Esophagus mucosa (tissue), 1 donor: ENCODE measurements at regions not wholly inside any gene's neighbourhood (a gene's known extent, or its start where the extent isn't known, plus 50 kb on each side); places are given as distances from the start of the nearest gene placed in this dataset.
A peak's percentile ranks its signal among the peaks of the same experiment; 100 is the strongest.

Experiments
- ATAC-seq: fragments of 200-7000 bp; cut with Tn5 transposase; one replicate; pipeline ENCODE4 v1.9.1; 2020
- donor health status: DM: yes; HTN: yes; CAD: no.

DNA sequence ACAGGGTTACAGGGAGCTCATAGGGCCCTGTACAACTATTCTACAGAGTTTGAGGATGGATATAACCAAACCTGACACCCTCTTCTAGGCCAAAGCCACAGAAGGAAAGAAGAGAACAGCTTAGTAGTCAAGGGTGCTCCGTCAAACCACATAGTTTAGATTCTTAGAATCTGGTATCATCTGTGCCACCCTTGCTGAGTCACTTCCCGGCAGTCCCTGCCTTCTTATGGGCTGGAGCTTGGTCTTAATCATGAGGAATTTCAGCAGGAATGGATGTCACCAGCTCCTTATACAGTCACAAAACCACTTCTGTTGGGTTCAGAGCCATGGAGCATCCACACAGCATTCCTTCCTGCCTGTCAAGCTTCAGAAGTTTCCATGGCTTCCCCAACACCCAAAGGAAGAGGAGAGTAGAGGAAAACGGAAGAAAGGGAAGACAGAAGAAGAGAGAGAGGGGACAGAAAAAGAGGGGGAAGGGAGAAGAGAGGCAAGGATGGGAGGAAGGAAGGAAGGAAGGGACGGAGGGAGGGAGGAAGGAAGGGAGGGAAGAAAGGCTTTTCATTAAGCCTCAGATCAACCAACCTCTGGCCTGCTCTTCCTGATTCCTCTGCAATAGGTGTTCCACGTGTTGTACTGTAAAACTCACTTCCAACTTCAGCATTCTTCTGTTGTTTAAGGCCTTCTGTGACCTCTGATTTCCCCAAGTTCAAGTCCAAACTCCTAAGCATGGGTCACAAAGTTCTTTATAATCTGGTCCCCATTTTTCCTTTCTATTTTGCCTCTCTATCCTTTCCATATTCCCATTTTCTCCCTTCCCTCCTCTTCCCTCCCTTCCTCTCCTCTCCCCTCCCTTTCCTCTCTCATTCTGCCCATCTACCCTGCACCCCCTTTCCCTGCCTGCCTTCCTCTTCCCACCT is 246.1 kb upstream of the TNP1 start:
- peak; percentile 96 for ATAC-seq

DNA sequence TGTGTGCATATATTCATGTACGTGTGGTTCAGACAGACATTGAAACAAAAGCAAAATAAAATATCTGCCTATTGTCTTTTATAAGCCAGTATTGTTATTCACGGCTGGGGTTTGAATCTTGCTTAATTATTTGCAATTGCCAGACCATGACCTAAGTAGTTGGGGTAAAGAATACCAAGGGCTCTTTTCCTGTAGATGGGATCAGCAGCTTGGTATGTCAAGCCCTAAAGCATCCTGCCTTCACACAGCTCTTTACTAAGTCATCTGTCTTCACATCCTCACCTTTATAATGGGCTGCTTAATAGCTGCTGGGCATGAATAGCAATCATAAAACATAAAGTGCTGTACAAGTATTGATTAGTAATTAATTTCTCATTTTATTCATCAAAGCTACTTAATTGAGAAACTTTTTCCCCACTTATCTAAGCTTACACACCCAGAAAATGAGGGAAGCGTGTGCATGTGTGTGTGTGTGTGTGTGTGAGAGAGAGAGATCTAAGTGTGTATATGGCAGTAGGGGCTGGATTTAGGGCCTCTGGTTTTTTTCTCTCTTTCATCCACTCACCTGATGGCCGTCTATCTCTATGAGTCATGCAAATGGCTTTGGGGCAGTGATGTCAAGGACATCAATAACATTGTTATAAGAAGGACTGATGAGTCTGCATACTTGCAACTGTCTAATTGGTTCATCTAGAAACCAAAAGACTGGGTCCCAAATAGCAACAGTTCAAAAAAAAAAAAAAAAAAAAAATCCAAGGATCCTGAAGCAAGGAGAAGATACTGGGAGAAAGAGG is 244.1 kb upstream of the TNP1 start:
- ATAC-seq: no peak

DNA sequence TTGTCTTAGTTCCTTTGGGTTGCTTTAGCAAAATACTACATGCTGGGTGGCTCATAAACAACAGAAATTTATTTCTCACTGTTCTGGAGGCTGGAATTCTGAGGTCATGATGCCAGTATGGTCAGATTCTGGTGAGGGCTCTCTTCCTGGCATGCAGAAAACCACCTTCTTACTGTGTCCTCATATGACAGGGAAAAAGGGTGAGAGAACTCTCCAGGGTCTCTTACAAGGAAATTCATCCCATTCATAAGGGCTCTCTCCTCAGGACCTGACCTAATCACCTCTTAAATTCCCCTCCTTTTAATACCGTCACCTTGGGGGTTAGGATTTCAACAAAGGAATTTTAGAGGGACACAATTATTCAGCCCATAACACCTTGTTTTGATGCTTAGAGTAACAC is 243.1 kb upstream of the TNP1 start:
- no peak for ATAC-seq

DNA sequence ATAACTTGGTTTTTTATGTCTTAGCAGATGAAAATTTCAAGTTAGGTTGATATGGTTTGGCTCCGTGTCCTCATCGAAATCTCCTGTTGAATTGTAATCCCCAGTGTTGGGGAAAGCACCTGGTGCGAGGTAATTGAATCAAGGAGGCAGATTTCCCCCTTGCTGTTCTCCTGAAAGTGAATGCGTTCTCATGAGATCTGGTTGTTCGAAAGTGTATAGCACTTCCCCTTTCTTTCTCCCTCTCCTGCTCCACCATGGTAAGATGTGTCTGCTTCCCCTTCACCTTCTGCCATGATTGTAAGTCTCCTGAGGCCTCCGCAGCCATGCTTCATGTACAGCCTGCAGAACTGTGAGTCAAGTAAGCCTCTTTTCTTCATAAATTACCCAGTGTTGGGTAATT is 242.1 kb upstream of the TNP1 start:
- no peak for ATAC-seq

DNA sequence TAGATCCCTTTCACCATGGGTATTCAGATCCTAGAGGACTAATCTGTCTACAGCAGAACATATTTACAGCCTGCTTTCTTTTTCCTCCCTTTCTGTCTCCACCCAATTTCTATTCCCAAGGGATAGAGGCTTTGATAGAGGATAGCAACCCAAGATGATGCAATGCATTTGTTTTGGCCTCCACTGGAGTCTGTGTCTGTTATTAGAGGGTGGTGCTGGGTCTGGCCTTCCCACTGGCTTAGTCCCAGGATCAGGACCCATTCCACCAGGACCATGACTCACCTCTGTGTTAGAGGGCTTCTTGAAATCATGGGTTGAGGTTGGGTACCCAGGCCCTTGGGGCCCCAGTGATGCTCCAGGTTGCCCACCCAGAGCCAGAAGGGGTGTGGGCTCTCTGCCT is 239.7 kb upstream of the TNP1 start:
- no peak for ATAC-seq

DNA sequence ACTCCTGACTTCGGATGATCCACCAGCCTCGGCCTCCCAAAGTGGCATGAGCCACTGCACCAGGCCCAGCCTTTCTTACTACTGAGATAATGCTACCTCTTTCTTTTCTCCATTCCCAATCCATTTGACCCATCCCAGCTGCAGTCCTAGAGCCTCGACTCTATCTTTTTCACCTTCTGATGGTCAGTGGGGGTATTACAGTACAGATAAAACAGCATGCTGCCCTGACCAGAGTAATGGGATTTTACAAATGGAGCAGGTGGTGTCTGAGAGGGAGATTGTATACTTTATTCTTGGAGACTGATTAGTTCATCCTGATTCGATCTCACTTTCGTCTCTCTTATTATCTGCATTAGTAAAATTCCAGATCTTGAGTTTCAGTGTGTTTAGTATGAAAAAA is 238.6 kb upstream of the TNP1 start:
- ATAC-seq: no peak

DNA sequence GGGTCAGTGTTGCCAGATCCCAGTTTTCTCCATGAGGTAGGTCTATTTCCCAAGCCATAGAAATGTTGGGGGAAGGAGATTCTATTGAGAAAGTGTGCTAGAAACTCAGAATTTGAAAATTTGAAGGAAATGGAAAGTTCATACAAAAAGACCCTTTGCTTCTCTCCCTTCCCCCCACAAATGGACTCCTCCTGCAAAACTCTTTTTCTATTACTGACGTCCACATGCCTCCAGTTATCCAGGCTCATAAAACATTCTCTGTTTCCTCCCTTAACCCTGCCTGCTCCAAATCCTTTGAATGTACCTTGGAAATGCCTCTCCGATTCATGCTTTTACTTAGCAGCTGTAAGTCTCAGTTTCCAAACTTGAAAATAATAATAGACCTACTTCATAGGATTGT is 237.5 kb upstream of the TNP1 start:
- no peak for ATAC-seq

DNA sequence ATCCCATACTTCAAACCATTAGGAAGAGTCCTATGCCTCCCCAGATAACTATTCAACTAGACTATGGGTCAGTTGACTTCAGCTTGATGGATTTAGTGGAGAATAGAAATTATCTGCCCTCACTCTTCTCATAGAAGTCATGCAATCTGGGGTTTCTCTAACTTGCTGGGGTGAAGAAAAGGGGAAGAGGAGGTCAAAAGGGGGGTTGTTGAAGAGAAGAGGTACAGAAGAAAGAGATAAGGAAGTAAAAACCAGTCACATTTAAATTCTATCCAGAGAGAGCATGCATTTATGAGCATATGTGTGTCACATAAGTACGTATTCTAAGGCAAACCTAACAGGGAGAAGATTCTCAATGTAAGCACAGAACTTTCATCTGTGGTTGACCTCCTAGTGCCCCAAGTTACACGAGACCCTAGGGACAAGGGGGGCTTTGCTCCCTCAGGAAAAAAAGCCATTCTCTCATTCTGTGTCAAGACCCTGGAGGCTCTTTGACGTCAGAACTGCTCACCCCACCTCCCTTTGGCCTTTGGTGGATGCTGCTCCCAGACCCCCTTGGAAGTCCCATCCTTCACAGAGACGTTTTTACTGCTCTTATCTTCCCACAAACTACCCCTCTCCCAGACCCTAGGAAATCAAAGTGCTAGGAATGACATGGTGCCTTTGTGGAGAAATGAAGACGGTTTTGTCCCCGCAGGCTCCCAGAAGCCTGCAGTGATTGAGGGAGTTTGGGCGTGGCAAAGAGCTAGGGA is 236.8 kb upstream of the TNP1 start:
- ATAC-seq: no peak

DNA sequence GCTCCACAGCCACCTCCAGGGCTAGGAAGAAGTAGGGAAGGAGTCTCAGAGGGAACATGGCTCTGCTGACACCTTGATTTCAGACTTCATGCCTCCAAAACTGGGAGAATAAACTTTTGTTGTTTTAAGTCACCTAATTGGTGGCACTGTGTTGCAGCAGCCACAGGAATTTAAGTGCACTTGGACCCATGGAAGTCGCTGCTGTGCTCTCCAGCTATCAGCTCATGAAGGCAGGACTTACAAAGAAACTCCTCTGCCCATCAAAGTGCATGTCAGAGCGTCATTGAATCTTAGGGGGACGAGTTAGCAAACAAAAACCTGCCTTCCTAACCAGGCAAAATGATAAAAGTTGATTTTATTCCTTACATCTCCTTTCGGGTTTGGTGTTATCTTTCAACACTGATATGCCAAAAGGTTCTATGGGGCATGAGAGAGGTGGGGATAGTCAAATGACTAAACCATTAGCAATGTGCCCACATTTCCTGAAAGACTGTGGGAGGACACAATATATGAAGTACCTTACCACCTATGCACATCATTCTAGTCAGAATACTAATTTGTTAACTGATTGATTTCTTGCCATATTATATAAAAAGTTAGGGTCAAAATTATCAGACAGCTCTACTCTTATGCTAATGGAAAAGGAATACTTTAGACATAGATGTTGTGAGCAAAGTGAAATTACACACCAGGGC is 235.8 kb upstream of the TNP1 start:
- ATAC-seq: no peak

DNA sequence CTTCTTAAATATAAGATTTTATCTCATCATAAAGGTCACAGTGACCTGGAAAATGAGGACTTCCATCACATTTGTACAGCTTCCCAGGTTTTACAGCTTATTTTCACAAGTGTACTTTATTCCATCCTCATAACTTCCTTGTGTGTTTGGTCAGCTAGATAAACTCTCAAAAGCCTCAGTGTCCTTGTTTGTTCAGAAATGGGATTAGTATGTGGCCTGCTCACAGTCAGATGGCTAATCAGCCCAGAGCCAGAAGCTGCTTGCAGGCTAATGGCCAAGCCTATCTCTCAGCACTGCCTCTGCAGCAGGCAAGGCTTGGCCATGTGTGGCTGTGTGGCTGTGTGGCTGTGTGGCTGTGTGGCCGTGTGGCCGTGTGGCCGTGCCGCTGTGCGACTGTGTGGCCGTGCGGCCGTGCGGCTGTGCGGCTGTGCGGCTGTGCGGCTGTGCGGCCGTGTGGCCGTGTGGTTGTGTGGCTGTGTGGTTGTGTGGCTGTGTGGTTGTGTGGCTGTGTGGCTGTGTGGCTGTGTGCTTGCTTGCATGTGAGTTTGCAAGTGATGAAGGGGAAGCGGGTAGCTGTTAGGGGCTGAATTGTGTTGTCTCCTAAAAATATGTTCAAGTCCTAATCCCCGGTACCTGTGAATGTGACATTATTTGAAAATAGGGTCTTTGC is 233.0 kb upstream of the TNP1 start:
- ATAC-seq: no peak

DNA sequence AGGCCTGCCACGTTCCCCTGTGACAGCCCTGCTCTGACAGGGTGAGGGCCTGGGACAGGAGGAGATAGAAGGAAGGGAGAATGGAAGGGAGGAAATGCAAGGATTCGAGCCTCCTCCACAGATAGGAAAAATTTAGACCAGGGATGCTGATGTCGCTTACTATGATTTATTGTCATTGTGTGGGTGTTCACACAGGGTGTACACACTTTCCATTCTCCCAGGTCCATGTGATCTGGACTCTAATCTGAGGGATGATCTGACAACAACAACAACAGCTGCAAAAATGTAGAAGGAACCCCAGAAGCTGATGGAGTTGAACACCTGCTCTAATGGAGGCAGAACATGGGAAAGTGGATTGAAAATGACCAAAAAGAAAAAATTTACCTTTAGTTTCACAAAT is 231.7 kb upstream of the TNP1 start:
- ATAC-seq: no peak

DNA sequence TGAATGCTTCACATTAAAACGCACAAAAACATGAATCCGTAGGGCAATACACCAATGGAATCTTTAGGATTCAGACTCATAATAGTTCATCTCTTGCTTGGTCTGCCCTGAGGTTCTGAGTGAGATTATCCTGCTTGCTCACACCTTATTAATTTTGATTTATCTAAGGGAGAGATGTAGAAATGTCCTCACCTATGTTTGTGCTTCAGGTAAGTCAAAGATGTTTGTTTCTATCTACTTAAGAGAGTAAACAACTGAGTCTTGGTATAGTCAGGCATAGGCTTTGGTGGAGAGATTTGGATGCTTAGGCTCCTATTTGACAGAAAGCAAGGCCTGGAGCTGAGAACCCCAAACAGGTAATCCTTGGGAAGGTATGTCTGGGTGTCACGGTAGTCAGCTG is 231.0 kb upstream of the TNP1 start:
- ATAC-seq: no peak

DNA sequence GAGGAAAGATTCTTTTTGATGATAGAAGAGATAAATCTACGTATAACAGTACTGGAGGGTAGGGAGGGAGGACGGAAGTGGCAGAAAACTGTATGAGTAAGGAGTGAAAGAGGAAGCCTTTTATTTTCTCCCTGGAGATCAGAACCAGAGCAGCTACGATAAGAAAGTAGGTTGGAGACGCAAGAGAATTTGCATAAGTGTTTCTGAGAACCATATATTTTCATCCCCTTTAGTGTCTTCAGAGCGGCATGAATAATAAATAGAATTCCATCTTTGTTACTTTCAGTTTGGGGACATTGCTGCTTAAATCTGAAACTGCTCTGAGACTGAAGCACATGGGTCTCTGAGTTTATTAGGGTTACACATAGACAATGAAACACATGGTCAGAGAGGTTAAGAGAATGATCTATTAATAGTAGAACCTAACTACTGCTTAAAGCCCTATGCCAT is 230.2 kb upstream of the TNP1 start:
- no peak for ATAC-seq

DNA sequence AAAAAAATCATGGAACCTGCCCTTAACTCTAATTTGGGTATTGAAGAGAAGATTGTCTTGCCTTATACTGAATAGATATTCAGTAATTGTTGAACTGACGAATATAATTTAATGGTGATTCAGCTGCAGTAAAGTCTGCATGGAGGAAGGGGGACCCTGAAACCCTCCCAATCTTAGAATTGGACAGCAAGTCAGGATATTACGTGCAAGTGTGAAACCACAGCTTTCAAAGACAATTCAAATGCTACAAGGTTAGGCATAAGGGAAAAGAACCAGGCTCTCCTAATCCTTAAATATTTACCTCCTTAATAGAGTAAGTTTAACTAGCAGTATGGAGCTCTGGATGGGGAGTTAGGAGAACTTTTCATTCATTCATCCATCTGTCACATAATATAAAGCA is 226.9 kb upstream of the TNP1 start:
- no peak for ATAC-seq

DNA sequence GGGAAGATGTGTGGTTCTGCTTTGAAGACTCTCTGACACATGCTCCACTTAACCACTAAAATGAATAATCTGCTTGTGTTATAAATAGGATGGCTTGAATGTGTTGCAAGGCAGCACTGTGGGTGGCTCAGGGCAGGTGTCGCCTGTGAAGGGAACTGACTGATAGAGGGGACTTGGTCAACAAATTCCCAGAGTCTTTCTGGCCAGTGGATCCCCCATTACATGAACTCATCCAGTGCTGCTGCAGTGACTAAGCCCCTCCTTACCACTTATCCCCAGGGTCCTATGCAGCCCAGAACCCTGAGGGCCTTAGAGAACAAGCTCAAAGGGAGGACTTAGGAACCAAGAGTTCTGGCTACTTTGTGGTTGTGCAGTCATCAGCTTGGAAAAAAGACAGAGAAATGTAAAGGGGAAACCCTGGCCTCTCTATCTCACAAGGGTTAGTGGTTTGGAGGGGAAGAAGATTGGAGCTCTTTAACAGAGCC is 226.2 kb upstream of the TNP1 start:
- no peak for ATAC-seq

DNA sequence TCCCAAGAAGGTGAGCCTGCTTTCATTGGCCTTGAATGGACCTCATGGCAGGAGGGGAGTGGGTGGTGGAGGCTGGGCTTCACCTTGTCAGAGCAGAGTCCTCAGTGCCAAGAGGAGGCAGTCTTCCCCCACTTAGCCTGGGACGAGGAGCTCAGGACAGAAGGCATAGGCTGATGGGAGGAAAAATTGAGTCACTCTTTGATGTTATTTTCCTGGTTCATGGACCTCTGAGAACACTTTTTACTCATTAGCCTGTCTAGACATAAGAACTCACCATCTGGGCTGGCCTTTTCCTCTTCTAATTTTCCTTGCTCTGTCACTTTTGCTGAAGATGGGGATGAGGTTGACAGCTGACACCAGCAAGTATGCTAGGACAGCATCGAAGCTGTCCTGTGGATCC is 225.7 kb upstream of the TNP1 start:
- no peak for ATAC-seq

DNA sequence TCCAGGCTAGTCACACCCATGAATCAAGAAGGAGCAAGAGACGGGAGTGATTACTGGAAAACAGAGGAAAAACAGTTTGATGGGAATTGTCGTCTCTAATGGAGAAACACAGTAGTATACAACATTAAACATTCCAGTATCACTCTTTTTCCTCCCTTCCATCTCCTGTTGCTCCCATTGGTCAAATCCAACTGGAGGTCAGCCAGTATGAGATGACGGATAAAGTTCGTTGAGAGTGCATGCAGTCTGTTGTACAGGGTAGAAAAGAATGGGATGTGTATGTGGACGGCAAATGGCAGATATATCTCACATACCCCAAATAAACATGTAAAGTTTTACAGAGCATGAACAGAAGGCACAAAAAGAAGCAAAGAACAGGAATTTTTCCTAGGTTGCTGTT is 221.9 kb upstream of the TNP1 start:
- no peak for ATAC-seq

DNA sequence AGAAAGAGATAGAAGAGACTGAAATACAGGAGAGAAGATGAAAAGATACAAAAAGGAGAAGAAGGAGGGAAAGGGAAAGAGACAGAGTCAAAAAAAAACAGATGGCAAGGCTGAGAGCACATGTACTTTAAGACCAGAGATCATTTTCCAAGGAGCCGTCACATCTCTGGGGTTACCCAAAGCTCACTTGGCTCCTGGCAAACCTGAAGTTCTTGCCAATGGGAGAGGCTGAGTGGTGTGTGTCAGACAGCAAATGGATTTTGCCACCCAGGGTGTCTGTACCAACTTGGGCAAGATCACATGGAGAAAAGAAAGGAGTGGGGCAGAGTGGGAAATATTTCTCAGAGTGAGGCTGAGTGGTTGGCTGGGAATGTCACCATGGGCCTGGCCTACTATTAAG is 219.3 kb upstream of the TNP1 start:
- ATAC-seq: no peak

DNA sequence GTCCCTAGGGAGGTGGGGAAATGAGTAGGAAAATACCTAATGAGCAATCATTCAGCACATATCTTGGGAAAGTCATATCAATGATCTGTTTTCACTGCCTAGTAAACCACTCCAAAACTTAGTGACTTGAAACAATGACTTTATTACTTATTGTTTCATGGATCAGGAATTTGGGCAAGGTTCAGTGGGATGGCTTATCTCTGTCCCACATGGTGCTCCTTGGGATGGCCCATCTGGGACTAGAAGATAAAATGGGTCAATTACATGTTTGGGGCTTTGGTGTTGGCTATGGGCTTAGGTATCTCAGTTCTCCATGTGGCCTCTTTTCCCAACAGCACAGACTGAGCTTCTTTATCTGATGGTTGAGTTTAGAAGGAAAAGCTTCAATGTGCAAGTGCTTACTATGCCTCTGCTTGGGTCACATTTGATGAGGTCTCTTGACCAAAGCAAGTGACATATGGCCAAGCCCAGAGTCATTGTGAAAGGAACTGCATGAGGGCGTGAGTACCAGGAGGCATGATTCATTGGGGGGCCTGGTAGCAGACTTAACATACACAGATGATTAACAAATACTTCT is 218.1 kb upstream of the TNP1 start:
- ATAC-seq: no peak

DNA sequence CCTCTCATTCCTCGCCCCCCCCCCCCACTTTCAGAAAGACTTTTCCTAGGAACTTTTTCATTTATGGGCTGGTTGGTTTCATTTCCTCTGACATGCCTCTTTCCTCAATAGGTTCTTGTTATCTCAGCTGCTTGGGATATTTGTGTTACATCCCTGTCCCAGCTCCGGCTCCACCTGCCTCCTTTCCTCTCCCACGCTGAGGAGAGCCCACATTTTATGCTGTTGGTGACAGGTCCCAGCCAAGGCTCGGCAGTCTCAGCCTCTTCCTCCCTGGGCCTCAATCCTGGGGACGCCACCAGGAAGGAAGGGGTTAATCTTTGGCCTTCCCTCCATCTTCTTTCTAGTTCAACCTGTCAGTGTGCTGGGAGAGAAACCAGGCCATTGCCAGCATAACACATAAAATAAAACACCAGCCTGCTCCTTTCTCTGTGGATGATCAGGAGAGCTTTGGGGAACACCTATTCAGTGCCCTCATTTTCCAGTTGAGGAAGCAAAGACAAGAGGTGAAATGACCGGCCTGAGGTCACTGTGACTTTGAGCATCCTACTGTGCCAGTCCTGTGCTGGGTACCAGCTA is 216.9 kb upstream of the TNP1 start:
- ATAC-seq: no peak

DNA sequence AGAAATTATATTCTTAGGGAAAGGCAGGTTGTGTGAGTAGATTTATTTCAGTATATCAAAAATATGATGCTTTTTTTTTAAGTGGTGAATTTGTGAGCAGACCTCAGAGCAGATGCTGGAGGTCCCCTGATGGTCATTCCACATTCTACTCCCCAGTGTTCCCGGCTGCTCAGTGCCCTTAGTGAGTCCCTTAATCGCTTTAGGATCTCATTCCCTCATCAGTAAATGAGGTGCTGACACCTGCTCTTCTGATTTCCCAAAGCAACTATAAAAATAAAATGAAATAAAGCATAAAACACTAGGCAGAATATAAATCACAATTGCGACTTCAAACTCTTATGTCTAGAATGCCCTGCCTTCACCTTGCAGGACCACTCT is 216.2 kb upstream of the TNP1 start:
- ATAC-seq: no peak
